Erythroblast (primary cell): ENCODE measurements at regions not wholly inside any gene's neighbourhood (a gene's known extent, or its start where the extent isn't known, plus 50 kb on each side); places are given as distances from the start of the nearest gene placed in this dataset.
"Not testable (repeated sequence)": the region's sequence is repeated elsewhere in the genome, so short reads cannot be mapped to it uniquely, and the experiment has no call there.

ENCODE experiments used
- GATA1 ChIP-seq: IDR thresholded peaks from 2 replicates; pipeline ENCODE4 v1.6.1; 2011; ENCODE audit warnings: low read depth, mild to moderate bottlenecking, control low read depth, low read length, moderate library complexity
- POLR2A ChIP-seq: IDR thresholded peaks from 2 replicates; pipeline ENCODE4 v1.6.1; 2011; ENCODE audit warnings: mild to moderate bottlenecking, low read length

DNA sequence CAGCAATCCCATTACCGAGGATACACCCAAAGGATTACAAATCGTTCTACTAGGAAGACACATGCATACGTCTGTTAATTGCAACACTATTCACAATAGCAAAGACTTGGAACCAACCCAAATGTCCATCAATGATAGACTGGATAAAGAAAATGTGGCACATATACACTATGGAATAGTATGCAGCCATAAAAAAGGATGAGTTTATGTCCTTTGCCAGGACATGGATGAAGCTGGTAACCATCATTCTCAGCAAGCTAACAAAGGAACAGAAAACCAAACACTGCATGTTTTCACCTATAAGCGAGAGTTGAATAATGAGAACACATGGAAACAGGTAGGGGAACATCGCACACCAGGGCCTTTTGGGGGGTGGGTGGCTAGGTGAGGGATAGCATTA is 695.2 kb upstream of the POU3F4 start:
- not testable (repeated sequence) for TF ChIP-seq POLR2A, GATA1
